ENCODE measurements at regions not wholly inside any gene's neighbourhood (a gene's known extent, or its start where the extent isn't known, plus 50 kb on each side); places are given as distances from the start of the nearest gene placed in this dataset.
"Not testable (repeated sequence)": the region's sequence is repeated elsewhere in the genome, so short reads cannot be mapped to it uniquely, and the experiment has no call there.

DNA sequence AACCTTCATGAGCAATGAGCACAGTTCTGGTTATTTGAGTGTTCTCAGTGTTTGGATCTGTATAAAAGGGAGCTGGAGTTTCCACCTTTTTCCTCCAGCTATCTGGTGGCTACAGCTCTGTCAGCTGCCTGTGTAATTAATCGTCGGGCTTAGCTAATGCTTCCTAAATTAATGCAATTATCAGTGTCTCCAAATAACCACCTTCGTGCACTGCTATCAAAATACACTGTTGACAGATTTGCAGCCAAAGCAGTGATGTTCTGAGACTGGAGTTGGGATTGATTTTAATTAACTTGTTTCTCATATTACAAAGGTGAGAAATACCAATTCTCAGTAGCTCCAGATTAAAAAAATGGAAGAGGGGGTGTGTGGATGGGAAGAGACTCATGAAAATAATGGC is 325.8 kb downstream of the CBLN1 start:
- in situ Hi-C loops (cut with MboI; ENCODE audit: low sequenced_read_pairs): no loop called here

DNA sequence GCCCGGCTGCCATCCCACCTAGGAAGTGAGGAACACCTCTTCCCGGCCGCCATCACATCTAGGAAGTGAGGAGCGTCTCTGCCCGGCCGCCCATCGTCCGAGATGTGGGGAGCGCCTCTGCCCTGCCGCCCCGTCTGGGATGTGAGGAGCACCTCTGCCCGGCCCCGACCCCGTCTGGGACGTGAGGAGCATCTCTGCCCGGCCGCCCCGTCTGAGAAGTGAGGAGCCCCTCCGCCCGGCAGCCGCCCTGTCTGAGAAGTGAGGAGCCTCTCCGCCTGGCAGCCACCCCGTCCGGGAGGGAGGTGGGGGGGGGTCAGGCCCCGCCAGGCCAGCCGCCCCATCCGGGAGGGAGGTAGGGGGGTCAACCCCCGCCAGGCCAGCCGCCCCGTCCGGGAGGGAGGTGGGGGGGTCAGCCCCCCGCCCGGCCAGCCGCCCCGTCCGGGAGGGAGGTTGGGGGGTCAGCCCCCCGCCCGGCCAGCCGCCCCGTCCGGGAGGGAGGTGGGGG is 330.0 kb downstream of the CBLN1 start:
- in situ Hi-C loops (cut with MboI; ENCODE audit: low sequenced_read_pairs): not testable (repeated sequence)

DNA sequence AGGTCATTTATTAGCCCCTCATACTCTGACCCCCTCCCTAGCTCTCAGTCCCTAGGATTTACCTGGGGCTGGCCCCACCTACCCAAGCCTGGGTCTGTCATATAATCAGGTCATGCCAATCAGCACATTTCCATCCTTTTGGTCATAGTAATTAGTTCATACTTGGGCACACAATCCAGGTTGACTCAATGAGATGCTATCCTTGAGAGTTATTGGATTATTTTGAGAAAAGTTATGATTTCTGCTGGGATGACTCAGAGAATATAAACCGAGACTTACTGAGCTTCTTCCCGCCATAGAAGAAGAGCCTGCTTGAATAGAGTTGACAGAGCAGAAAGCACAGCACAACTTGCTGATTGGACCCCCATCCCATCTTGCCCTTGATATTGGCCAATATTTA is 331.5 kb downstream of the CBLN1 start:
- in situ Hi-C loops (cut with MboI; ENCODE audit: low sequenced_read_pairs): no loop called here

DNA sequence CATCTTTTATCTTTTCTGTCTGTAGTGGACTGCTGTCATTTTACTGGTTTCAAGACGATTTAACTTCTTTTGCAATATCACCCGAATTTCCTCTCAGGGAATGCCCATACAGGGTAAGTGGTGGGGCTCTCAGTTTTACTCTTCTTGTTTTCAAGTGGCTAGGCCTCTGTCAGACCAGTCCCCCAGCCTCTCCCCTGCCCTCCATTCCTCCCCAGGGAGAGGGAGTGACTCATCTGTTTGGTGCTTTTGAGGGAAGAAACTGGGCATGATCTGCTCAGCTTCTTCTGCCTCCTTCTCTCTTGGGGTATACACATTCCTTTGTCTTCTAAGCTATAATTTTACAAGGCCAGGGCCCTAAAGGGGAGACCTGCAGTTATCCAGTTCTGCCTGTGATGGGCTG is 332.0 kb downstream of the CBLN1 start:
- in situ Hi-C loops (cut with MboI; ENCODE audit: low sequenced_read_pairs): no loop called here

DNA sequence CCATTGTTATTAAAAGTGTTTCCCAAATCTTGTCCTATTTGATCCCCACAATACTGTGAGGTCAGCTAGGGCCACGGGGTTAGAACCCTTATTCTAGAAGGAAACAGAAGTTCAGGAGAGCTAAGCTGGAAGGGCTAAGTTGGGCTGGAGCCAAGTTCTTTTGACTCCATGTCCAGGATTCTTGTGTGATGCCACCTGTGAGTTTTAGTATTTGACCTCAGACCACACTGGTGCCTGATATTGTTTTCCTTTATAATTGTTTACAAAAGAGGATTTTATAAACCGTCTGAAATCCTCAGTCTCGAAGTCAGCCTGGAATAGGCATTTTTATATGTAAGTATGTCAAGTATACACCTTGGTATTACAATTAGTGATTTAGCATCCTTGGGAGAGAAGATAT is 332.7 kb downstream of the CBLN1 start:
- in situ Hi-C loops (cut with MboI; ENCODE audit: low sequenced_read_pairs): no loop called here

DNA sequence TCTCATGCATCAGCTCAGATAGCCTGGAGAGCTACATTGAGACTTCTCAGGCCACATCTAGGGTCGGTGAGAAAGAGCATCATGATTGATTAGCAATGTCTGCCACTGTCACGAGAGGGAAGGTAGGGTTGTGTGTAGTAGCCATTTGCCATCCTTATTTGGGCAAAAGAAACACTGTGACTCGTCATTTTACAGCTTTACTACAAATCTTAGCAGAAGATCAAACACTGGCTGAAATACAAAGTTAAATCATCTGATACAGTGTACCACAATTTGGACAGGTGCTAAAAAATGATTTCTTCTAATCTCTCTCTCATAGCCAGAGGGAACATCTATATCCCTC is 334.3 kb downstream of the CBLN1 start:
- in situ Hi-C loops (cut with MboI; ENCODE audit: low sequenced_read_pairs): no loop called here

DNA sequence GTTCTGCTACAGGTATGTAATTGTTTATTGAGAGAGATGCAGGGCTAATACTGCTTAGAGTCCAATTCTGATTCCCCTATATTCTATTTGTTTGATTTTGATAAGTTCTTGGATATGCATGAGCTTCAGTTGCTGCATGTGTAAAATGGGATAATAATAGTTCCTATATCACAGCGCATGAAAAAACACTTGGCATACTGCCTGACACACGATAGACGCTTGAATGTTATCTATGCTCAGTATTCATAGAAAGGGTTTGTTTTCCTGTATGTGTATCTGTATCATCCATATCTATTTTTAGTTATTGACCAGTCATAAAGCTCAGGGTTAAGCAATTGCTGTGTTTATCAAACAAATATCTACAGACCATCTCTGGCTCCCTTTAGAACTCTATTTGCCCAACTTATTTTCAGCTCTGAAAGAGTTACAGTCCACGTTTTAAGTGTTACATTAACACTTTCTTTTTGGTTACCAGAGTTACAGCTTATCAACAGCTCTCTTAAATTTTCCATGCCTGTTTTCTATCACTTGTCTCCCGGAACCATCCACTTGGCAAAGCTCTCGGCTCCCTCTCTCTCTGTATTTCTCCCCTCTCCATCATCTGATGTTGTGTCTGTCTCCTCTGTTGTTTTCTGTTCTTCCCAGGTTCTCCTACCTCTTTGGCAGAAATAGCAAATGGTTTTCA is 334.8 kb downstream of the CBLN1 start:
- in situ Hi-C loops (cut with MboI; ENCODE audit: low sequenced_read_pairs): no loop called here

DNA sequence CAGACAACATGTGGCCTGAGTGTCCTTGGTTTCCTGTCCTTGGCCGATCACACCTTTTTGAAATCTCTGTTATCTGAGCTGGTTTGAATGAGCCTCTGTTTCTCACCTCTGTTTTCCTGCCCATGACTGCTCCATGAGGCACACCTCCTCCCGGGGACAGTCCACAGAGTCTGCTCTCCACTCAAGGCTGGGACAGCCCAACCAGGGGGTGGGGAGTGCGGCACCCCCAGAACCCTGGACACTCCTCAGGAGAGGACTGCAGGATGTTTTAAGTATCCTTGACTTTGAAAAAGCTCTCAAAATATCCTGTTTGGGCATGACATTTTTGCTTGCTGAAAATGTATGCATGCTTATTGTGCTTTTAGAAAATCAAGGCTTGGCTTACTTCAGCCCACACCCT is 333.0 kb upstream of the N4BP1 start:
- in situ Hi-C loops (cut with MboI; ENCODE audit: low sequenced_read_pairs): no loop called here

DNA sequence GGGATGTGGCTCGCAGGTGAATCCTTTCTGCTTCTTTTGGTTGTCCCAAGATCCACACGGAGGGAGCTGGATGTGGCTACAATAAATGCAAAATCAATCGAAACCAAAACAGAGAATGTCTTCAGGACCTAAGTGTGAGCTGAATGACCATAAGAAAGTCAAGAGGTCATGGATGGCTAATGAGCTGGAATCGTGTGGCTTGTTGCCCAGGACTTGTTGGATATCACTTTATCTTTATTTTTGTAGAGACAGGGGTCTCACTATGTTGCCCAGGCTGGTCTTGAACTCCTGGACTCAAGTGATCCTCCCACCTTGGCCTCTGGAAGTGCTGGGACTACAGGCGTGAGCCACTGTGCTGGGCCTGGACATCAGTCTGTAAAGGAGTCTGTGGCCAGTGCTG is 326.8 kb upstream of the N4BP1 start:
- in situ Hi-C loops (cut with MboI; ENCODE audit: low sequenced_read_pairs): no loop called here

DNA sequence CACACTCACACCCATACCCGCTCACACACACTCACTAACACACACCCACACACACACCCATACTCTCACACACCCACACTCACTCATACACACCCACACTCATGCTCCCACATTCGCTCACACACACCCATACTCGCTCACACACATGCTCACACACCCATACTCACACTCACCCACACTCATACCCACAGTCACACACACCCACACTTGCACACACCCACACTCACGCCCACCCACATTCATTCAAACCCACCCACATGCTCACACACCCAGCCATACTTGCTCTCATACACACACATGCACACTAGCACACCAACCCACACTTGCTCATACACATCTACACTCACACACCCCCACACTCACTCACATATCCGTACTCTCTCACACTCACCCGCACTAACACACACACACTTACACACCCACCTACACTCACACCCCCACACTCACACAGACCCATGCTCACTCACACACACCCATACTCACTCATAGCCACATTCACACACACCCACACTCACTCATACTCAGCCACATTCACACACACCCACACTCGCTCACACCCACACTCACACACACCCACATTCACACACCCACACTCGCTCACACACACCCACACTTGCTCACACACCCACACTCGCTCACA is 322.4 kb upstream of the N4BP1 start:
- in situ Hi-C loops (cut with MboI; ENCODE audit: low sequenced_read_pairs): no loop called here

DNA sequence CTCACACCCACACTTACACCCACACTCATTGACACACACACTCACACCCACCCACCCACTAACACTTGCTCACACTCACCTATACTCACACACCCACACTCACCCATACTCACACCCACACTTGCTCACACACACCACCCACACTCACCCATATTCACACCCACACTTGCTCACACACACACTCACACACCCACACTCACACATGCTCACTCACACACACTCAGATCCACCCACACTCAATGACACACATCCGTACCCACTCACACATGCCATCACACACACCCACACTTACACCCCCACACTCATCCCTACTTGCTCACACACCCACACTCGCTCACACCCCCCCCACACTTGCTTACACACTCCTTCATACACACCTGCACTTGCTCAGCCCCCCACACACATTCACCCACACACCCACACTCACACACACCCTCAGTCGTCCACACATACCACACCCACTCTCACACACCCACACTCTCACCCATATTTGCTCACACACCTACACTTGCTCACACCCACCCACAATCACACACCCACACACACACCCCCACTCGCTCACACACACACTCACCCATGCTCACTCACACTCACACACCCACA is 321.1 kb upstream of the N4BP1 start:
- in situ Hi-C loops (cut with MboI; ENCODE audit: low sequenced_read_pairs): no loop called here

DNA sequence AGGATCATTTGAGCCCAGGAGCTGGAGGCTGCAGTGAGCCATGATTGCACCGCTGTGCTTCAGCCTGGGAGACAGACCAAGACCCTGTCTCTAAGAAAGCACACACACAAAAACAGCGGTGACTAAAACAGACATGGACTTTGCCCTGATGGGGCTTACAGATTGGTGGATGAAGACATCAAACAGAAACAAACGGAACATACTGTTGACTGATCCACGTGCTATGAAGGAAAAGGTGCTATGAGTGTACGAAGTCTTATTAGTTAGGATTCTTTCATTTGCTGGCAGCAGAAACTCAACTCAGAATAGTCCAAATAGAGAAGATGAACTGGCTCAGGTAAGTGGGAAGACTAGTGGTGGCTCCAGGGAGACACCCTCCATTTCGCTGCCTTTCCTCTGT is 309.8 kb upstream of the N4BP1 start:
- in situ Hi-C loops (cut with MboI; ENCODE audit: low sequenced_read_pairs): no loop called here

DNA sequence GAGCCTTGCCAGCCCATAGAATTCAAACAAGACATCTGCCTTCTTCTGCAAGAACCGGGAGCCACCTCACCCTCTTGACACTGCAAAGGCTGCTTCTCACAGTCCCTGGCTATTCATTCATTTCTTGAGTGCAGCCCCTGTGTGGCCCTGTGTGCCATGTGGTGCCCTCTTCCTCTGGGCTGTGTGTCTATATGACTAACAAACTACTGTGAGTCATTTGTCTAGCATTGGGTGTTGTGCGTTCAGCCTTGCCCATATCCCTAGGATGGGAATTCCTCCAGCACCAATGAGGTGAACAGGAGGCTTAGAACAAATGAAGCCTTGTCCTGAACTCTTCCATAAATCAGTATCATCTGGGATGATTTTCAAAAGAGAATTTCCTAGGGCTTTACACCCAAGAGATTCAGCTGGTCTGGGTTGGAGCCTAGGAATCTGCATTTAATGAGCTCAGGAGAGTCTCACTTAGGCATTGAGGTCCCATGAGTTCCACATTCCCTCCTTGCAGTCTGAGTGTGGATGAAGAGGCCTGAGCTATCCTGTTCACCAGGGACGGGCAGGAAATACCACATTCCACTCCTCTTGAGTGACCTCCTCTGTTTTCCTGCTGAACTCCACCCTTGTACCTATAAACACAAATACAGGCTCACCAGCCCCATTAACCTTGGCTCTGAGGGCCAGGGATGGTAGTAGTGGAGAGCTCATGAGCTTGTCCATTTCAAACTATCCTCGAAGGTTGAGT is 308.7 kb upstream of the N4BP1 start:
- in situ Hi-C loops (cut with MboI; ENCODE audit: low sequenced_read_pairs): no loop called here

DNA sequence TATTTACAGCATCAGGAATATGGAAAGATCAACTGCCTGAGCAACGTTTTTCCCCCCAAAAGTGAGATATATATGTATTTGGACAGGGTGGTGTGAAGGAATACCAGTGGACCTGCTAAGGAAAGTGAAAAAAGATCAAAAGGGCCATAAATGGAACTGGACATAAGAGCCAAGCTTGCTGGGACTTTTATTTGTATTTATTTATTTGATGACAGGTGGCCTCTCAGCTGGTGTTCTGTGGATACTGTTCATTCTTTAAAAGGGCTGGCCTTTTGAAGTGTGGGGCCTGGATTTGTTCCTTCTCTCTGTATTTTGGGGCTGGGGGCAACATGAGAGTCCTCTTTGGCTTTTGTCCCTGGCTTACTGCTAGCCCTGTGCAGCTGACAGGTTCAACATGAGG is 306.6 kb upstream of the N4BP1 start:
- in situ Hi-C loops (cut with MboI; ENCODE audit: low sequenced_read_pairs): no loop called here

DNA sequence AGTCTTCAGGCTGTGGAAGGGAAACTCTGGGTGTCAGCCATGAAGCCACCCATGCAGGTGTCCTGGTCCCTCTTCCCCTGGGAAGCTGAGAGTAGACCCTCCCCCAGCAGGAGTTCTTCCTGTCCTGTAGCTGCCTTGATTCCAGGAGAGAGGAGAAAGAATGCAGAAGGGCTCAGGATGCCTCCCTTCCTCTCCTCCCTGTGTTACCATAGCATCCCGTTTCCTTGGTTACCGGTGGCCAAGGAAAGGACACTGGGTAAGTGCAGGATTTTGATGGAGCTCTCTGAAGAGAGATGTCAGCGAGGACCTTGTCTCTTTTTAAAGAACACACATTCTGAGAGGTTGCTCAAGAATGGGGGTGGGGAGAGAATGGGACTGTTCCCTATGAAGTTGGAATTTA is 304.1 kb upstream of the N4BP1 start:
- in situ Hi-C loops (cut with MboI; ENCODE audit: low sequenced_read_pairs): no loop called here

DNA sequence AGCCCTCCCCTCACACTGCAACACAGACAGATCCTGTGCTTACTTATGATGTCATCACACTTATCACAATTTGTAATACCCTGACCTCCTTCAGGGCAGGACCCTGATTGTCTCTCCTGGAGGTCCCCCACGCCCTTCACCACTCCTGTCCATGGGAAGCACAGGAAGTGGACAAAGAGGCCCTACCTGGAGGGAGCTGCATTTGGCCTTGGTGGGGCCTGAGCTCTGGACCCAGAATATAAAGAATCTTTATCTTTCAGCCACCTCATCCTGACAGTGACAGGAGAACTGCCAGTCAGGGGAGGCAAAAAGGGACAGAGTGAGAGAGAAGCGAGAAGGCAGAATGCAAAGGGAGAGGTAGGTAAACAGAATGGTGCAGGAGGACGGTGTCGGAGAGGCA is 303.4 kb upstream of the N4BP1 start:
- in situ Hi-C loops (cut with MboI; ENCODE audit: low sequenced_read_pairs): no loop called here

DNA sequence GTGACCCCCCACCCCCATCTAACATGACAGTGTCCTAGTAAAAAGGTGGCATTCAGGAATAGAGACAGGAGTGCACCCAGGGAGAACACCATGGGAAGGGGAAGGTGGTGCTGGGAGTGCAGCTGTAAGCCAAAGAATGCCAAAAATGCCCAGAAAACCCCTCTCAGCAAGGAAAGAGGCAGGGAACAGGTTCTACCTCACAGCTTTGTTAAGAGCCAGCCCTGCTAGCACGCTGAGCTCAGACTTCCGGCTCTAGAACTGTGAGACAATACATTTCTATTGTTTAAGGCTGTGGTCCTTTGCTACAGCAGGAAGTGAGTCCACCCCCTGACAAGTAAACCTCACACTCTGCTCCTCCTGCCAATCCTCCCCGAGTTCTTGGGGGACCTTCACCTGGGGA is 302.4 kb upstream of the N4BP1 start:
- in situ Hi-C loops (cut with MboI; ENCODE audit: low sequenced_read_pairs): no loop called here

DNA sequence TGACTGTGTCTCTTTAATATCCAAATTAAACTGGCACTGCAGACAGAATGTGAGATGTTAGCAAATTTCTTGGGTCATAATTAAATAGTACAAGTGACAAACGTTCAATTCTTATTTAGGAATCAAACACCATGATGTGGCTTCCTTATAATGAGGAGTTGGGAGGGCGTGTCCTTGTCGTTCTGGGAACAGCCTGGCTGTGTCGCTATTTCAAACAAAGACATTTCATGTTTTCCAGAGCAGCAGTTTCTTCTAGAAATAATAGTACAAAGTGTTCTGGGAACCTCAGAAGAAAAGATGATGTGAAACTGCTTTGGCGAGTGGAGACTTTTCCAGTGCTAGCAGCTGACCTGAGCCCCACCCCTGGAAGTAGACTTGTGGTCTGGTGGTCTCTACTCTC is 301.7 kb upstream of the N4BP1 start:
- in situ Hi-C loops (cut with MboI; ENCODE audit: low sequenced_read_pairs): no loop called here

DNA sequence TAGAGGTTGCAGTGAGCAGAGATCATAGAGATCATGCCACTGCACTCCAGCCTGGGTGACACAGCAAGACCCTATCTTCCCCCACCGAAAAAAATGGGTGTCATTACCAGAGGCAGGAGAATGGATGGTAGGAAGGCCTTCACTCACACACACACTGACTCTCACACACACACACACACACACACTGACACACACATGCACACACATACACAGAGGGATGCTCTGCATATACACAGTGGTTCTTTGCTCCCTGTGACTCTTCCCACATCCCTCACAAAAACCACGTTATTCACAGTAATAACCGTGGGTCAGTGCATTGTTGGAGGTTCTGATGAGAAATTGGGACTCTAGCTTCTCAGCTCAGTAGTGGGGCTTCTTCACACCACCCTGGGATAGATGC is 300.2 kb upstream of the N4BP1 start:
- in situ Hi-C loops (cut with MboI; ENCODE audit: low sequenced_read_pairs): no loop called here

DNA sequence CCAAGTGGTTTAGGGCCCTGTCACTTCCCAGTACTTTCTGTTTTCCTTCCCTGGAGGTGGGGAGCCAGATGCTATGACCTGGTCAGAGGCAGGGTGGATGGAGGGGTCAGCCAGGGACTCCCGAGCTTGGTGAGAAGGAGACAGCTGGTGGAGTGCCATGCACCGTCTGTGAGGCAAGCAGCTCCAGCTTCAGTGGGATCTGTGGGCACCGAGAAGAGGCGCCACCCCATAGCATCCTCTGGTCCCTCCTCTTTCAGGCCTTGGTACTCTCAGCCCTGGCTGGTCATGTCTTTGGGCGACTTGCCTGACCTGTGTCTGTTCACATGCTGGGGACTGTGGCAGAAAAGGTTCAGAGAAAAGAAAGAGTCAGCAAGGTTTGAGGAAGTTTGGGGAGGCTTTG is 299.3 kb upstream of the N4BP1 start:
- in situ Hi-C loops (cut with MboI; ENCODE audit: low sequenced_read_pairs): no loop called here

DNA sequence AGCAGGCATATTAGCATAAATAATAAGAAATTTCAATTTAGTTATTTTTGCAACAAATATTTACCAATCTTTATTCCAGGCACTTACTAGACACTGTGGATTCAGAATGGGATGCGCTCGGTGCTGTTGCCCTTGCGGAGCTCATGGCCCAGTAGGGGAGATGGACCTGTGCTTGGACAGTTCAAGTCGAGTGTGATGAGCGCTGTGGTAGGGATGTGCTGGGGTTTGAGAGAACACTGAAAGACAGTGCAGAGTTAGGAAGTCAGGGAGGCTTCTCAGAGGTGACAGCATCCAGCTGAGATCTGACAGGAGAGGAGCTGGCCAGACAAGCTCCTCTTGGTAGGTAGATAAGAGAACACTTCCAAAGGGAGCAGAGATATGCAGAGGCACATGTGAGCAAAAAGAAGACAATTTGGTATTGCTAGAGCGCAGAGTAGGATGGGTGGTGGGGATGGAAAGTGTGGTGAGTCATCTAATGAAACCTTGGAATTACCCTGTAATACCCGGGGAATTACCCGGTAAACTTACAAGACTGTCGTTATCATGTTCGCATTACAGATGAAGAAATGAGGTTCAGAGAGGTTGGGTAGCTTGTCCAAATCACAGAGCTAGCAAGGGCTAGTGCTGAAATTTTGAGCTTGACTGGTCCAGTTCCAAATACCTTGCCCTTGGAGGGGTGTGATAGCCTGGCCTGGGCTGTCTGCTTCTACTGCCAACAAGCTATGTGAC is 298.1 kb upstream of the N4BP1 start:
- in situ Hi-C loops (cut with MboI; ENCODE audit: low sequenced_read_pairs): no loop called here

All from HL-60/S4 treated with phorbol 12-myristate 13-acetate at 8.2 ng/mL for 4 days and 3 days (cell line).